Ishikawa (cell line): ENCODE measurements at regions not wholly inside any gene's neighbourhood (a gene's known extent, or its start where the extent isn't known, plus 50 kb on each side); places are given as distances from the start of the nearest gene placed in this dataset.

ENCODE experiments used
- CEBPB ChIP-seq: IDR thresholded peaks from 2 replicates; pipeline ENCODE4 v1.6.1; 2012
- CREB1 ChIP-seq: IDR thresholded peaks from 2 replicates; pipeline ENCODE4 v1.6.1; 2012; ENCODE audit warnings: low read depth
- EGR1 ChIP-seq: IDR thresholded peaks from 2 replicates; pipeline ENCODE4 v1.6.1; 2012
- EP300 ChIP-seq: IDR thresholded peaks from 2 replicates; pipeline ENCODE4 v1.6.1; 2012; ENCODE audit warnings: borderline replicate concordance
- FOXM1 ChIP-seq: IDR thresholded peaks from 2 replicates; pipeline ENCODE4 v1.6.1; 2012; ENCODE audit warnings: low read depth, borderline replicate concordance
- MAX ChIP-seq: IDR thresholded peaks from 2 replicates; pipeline ENCODE4 v1.6.1; 2012
- NFIC ChIP-seq: IDR thresholded peaks from 2 replicates; pipeline ENCODE4 v1.6.1; 2012
- RAD21 ChIP-seq: IDR thresholded peaks from 2 replicates; pipeline ENCODE4 v1.6.1; 2012; ENCODE audit warnings: low read depth
- TAF1 ChIP-seq: IDR thresholded peaks from 2 replicates; pipeline ENCODE4 v1.6.1; 2012; ENCODE audit warnings: low read depth, mild to moderate bottlenecking
- TCF12 ChIP-seq: IDR thresholded peaks from 2 replicates; pipeline ENCODE4 v1.6.1; 2012; ENCODE audit warnings: low read depth
- TEAD4 ChIP-seq: IDR thresholded peaks from 2 replicates; pipeline ENCODE4 v1.6.1; 2012
- USF1 ChIP-seq: IDR thresholded peaks from 2 replicates; pipeline ENCODE4 v1.6.1; 2012
- YY1 ChIP-seq: IDR thresholded peaks from 2 replicates; pipeline ENCODE4 v1.6.1; 2012; ENCODE audit warnings: low read depth
- ZBTB7A ChIP-seq: IDR thresholded peaks from 2 replicates; pipeline ENCODE4 v1.6.1; 2012; ENCODE audit warnings: low read depth
- TF ChIP-seq, protein P1 (sequence below): IDR thresholded peaks from 2 replicates; pipeline ENCODE4 v1.6.1; 2012; ENCODE audit warnings: low read depth, mild to moderate bottlenecking

GRCh38 chr10:61819208-61819607, 82.3 kb upstream of the ARID5B start:
- TF ChIP-seq ZBTB7A (no peak), RAD21 (peak; percentile 8; the same call in 1 of the 2 replicates)

DNA sequence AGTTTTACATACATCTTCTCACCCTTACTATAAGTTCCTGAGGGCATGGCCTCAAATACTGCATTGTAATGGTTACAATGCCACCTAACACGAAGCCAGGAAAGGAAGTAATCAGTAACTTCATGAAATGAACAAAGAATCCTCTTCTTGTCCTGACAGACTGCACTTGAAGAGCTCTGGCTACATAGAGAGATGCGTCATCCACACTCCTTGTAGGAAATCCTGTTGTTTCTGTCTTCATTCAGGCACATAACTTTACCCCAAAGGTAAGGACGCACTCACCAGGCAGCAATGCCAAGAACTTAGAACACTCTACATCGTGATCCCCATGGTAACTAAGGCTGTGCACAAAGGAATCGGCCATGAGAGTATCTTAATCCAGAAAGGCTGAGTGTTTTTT, 80.3 kb upstream of the ARID5B start:
- TF ChIP-seq EP300 = no peak
- TF ChIP-seq CREB1 = no peak
- no peak for TF ChIP-seq YY1
- TF ChIP-seq ZBTB7A = no peak
- TF ChIP-seq MAX = no peak
- TF ChIP-seq, protein P1, sequence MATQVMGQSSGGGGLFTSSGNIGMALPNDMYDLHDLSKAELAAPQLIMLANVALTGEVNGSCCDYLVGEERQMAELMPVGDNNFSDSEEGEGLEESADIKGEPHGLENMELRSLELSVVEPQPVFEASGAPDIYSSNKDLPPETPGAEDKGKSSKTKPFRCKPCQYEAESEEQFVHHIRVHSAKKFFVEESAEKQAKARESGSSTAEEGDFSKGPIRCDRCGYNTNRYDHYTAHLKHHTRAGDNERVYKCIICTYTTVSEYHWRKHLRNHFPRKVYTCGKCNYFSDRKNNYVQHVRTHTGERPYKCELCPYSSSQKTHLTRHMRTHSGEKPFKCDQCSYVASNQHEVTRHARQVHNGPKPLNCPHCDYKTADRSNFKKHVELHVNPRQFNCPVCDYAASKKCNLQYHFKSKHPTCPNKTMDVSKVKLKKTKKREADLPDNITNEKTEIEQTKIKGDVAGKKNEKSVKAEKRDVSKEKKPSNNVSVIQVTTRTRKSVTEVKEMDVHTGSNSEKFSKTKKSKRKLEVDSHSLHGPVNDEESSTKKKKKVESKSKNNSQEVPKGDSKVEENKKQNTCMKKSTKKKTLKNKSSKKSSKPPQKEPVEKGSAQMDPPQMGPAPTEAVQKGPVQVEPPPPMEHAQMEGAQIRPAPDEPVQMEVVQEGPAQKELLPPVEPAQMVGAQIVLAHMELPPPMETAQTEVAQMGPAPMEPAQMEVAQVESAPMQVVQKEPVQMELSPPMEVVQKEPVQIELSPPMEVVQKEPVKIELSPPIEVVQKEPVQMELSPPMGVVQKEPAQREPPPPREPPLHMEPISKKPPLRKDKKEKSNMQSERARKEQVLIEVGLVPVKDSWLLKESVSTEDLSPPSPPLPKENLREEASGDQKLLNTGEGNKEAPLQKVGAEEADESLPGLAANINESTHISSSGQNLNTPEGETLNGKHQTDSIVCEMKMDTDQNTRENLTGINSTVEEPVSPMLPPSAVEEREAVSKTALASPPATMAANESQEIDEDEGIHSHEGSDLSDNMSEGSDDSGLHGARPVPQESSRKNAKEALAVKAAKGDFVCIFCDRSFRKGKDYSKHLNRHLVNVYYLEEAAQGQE = no peak
- no peak for TF ChIP-seq TEAD4

DNA sequence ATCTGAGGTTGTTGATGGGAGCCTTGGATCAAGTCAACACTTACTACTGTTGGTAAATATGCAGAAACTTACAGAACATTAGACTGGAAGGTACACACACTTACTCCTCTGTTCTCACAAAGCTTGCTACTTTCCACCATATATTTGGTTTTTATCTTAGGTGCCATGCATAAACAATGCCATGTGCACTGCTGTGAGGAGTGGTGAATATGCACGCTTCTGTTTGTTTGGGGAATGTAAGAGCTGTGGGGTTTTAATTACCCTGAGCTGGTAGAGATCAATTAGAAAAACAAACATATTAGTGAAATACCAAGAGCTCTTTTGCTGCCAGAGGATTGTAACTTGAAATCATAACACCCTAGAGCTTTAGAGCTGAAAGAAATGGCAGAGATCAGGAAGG, 79.8 kb upstream of the ARID5B start:
- TF ChIP-seq NFIC = no peak
- no peak for TF ChIP-seq RAD21
- TF ChIP-seq YY1 = no peak
- TF ChIP-seq CEBPB = no peak

GRCh38 chr10:61822096-61822495, 79.4 kb upstream of the ARID5B start:
- TF ChIP-seq EP300 = no peak
- no peak for TF ChIP-seq CREB1
- TF ChIP-seq MAX = no peak
- no peak for TF ChIP-seq FOXM1
- no peak for TF ChIP-seq NFIC
- TF ChIP-seq ZBTB7A = no peak
- TF ChIP-seq EGR1 = no peak
- TF ChIP-seq YY1 = no peak
- no peak for TF ChIP-seq TAF1
- no peak for TF ChIP-seq TEAD4
- no peak for TF ChIP-seq RAD21
- TF ChIP-seq, protein P1 = no peak
- TF ChIP-seq CEBPB = no peak
- no peak for TF ChIP-seq TCF12
- no peak for TF ChIP-seq USF1

DNA sequence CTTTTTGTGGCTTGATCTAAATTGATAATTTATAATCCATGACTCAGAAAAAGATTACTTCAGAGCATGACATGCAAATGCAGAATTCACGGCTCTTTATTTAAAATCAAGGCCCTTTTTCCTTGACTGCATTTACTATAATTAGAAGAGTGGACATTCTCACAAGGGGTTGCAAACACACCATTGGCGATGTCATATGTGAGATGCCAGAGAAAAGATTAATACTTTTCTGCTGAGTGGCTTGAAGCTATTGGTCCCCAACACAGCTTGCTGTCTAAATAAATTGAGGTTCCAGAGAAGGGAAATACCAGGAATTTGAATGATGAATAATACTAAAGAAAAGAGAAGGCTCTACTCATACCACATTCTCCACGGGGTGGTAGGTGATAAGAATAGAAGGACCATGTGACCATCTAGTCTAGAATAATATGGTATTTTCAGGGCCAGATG, 78.7 kb upstream of the ARID5B start:
- TF ChIP-seq ZBTB7A (no peak), TEAD4 (no peak), CEBPB (no peak), NFIC (no peak), TCF12 (no peak), EP300 (no peak), EGR1 (no peak), FOXM1 (no peak), USF1 (no peak), RAD21 (no peak), CREB1 (no peak), YY1 (no peak), MAX (no peak), TAF1 (no peak)
- TF ChIP-seq, protein P1 = no peak
